Hepatocyte (in vitro differentiated cells): ENCODE measurements at regions not wholly inside any gene's neighbourhood (a gene's known extent, or its start where the extent isn't known, plus 50 kb on each side); places are given as distances from the start of the nearest gene placed in this dataset.

ENCODE experiments used
- DNase-seq: peaks from one replicate; pipeline ENCODE4 v3.0.0-alpha.2; 2016; ENCODE audit warnings: low spot score
- H2AFZ ChIP-seq: fragments of 200-600 bp; sonication (generic); 2 replicates; pipeline ENCODE4 v1.6.0; 2016; ENCODE audit warnings: antibody characterized with exemption, mild to moderate bottlenecking
- H3K27ac ChIP-seq: fragments of 200-600 bp; sonication (generic); 2 replicates; pipeline ENCODE4 v1.5.1; 2016; ENCODE audit warnings: mild to moderate bottlenecking
- H3K27me3 ChIP-seq: fragments of 200-600 bp; sonication (generic); 2 replicates; pipeline ENCODE4 v1.6.1; 2016
- H3K36me3 ChIP-seq: fragments of 200-600 bp; sonication (generic); replicated peaks from 2 replicates; pipeline ENCODE4 v1.5.1; 2016; ENCODE audit warnings: low read depth; ENCODE audit not compliant: insufficient read depth
- H3K4me1 ChIP-seq: fragments of 200-600 bp; sonication (generic); 2 replicates; pipeline ENCODE4 v1.5.1; 2016; ENCODE audit warnings: mild to moderate bottlenecking, moderate library complexity; ENCODE audit not compliant: insufficient read depth
- H3K4me2 ChIP-seq: fragments of 200-600 bp; sonication (generic); 2 replicates; pipeline ENCODE4 v1.6.0; 2016
- H3K4me3 ChIP-seq: fragments of 200-600 bp; sonication (generic); 2 replicates; pipeline ENCODE4 v1.5.1; 2016; ENCODE audit warnings: mild to moderate bottlenecking
- H3K79me2 ChIP-seq: fragments of 200-600 bp; sonication (generic); 2 replicates; pipeline ENCODE4 v1.6.0; 2017; ENCODE audit warnings: mild to moderate bottlenecking
- H3K9me2 ChIP-seq: fragments of 200-600 bp; sonication (generic); replicated peaks from 2 replicates; pipeline ENCODE4 v1.6.0; 2017; ENCODE audit warnings: mild to moderate bottlenecking; ENCODE audit not compliant: insufficient read depth
- H3K9me3 ChIP-seq: fragments of 200-600 bp; sonication (generic); 2 replicates; pipeline ENCODE4 v1.5.1; 2016; ENCODE audit warnings: low read depth, mild to moderate bottlenecking
- H4K20me1 ChIP-seq: fragments of 200-600 bp; sonication (generic); 2 replicates; pipeline ENCODE4 v1.6.0; 2016; ENCODE audit warnings: mild to moderate bottlenecking; ENCODE audit not compliant: insufficient read depth, poor library complexity, severe bottlenecking
- EZH2 ChIP-seq: fragments of 200-600 bp; sonication (generic); IDR thresholded peaks from 2 replicates; pipeline ENCODE4 v1.6.1; 2016; ENCODE audit warnings: antibody characterized with exemption, mild to moderate bottlenecking, borderline replicate concordance
- EZH2phosphoT487 ChIP-seq: fragments of 200-600 bp; sonication (generic); IDR thresholded peaks from one replicate; pipeline ENCODE4 v1.6.1; 2018; ENCODE audit warnings: antibody characterized with exemption, mild to moderate bottlenecking, low read depth, moderate library complexity; ENCODE audit not compliant: unreplicated experiment, severe bottlenecking
- WGBS: methylation state at CpG from one replicate; pipeline ENCODE4 v1.1.6; 2016; ENCODE audit warnings: low lambda C conversion rate; ENCODE audit errors: missing lambda C conversion rate; 5-methylcytosine and 5-hydroxymethylcytosine counted together
- TF ChIP-seq, protein P1 (sequence below): fragments of 200-600 bp; sonication (generic); IDR thresholded peaks from 2 replicates; pipeline ENCODE4 v1.5.1; 2016; ENCODE audit warnings: antibody characterized with exemption, mild to moderate bottlenecking; ENCODE audit not compliant: poor library complexity

DNA sequence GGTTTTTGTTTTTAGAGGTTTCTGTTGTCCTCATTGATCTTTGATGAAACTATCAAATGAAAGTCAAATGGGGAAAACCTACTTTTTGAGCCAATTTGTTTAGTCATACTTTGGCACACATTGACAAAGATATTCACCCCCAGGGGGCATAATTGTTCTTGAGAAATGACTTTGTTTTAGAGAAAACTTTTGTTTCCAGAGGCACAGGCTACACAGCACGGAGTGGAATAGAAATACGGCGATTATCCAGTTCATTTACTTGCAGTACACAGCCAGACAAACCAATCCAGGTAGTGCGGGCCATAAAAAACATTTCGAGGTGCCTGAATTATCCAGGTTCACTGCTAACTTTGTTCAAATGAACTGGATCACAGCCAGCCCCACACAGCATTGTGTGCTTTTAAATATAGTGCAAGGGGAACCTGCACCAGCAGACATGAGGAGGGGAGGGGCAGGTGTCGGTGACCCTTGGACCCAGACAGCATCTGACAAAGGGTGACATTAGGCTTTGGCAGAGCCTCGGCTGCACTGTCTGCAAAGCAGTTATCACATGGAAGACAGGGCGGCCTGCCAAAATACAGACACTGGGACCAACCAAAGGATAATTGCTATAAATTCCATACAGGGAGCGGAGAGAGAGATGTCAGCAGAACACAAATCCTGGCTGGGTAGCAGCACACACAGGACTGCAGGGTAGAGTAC, 179.6 kb upstream of the NOCT start:
- no peak overlapping the region for H3K4me3 ChIP-seq
- no peaks in the 10 kb centered on the region for H3K36me3 ChIP-seq
- DNase-seq = peak; percentile 66
- H3K9me3 ChIP-seq = no peaks in the 10 kb centered on the region
- no peak overlapping the region for H2AFZ ChIP-seq
- H3K27ac ChIP-seq = peak overlapping the region; percentile 36
- H4K20me1 ChIP-seq = no peaks in the 10 kb centered on the region
- no peaks in the 10 kb centered on the region for H3K9me2 ChIP-seq
- H3K4me2 ChIP-seq = peak overlapping the region; percentile 50
- 71% methylated on average over 9 of the region's 9 CpGs for WGBS
- H3K27me3 ChIP-seq = no peaks in the 10 kb centered on the region
- no peaks in the 10 kb centered on the region for H3K79me2 ChIP-seq
- no peak for TF ChIP-seq EZH2phosphoT487
- TF ChIP-seq EZH2 = no peak
- TF ChIP-seq, protein P1, sequence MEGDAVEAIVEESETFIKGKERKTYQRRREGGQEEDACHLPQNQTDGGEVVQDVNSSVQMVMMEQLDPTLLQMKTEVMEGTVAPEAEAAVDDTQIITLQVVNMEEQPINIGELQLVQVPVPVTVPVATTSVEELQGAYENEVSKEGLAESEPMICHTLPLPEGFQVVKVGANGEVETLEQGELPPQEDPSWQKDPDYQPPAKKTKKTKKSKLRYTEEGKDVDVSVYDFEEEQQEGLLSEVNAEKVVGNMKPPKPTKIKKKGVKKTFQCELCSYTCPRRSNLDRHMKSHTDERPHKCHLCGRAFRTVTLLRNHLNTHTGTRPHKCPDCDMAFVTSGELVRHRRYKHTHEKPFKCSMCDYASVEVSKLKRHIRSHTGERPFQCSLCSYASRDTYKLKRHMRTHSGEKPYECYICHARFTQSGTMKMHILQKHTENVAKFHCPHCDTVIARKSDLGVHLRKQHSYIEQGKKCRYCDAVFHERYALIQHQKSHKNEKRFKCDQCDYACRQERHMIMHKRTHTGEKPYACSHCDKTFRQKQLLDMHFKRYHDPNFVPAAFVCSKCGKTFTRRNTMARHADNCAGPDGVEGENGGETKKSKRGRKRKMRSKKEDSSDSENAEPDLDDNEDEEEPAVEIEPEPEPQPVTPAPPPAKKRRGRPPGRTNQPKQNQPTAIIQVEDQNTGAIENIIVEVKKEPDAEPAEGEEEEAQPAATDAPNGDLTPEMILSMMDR = no peak
- peaks cover 4% of the 10 kb centered on the region for H3K4me1 ChIP-seq

DNA sequence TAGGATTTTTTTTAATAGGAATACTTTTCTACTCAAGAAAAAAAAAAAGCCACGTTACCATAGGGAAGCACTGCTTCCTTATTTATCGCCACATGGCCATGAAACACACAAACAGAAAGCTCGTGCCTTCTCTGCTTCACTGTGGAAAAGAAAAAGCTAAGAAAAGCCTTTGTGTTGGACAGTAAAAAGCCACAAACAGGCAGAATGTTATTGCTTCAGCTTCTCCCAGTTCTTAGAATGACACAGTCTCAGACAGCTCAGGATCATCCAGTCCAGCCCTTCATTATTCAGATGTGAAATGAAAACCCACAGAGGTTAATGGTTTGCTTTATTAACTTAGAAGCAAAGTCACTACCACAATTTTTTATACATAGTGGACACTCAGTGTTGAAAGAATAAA, 181.6 kb upstream of the NOCT start:
- Histone ChIP-seq H4K20me1 (no peaks in the 10 kb centered on the region), H3K36me3 (no peaks in the 10 kb centered on the region), H3K79me2 (no peaks in the 10 kb centered on the region), H3K4me2 (no peak overlapping the region), H3K4me1 (peaks cover 4% of the 10 kb centered on the region), H3K9me3 (no peaks in the 10 kb centered on the region), H3K27me3 (no peaks in the 10 kb centered on the region), H3K9me2 (no peaks in the 10 kb centered on the region), H3K4me3 (no peak overlapping the region), H3K27ac (no peak overlapping the region), H2AFZ (peak overlapping the region; percentile 40)
- TF ChIP-seq EZH2phosphoT487 = no peak
- TF ChIP-seq, protein P1 = no peak
- no peak for TF ChIP-seq EZH2
- 58% methylated on average over 3 of the region's 3 CpGs for WGBS
- no peak for DNase-seq

DNA sequence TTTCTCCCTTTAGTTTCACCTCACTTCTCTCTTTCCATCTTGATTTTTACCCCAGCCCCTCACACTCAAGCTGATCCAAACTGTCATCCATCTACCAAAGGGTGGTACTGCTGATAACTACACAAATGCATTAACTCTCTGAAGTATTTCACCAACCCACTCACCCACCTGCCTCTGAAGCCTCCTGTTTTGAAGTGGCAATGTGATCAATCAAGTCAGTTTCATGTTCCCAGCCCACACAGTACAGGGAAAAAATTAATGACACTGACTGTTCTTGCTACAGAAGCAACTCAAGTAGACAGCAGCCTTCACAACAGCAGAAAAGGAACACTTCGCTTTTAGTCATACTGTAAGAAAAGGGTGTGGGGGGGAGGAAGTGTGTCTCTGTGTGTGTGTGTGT, 183.0 kb upstream of the NOCT start:
- WGBS = 100% methylated on average over 1 of the region's 1 CpG

More for the DNA sequence above, 183.0 kb upstream of the NOCT start:
- Histone ChIP-seq H3K79me2 (no peaks in the 10 kb centered on the region), H3K4me2 (no peak overlapping the region), H3K27ac (no peak overlapping the region), H3K36me3 (no peaks in the 10 kb centered on the region), H3K27me3 (no peaks in the 10 kb centered on the region), H2AFZ (no peak overlapping the region), H3K9me2 (no peaks in the 10 kb centered on the region), H4K20me1 (no peaks in the 10 kb centered on the region), H3K4me1 (peaks cover 4% of the 10 kb centered on the region), H3K4me3 (no peak overlapping the region), H3K9me3 (no peaks in the 10 kb centered on the region)
- no peak for DNase-seq
- no peak for TF ChIP-seq EZH2phosphoT487
- no peak for TF ChIP-seq EZH2
- TF ChIP-seq, protein P1 = no peak
